ENCODE measurements at regions not wholly inside any gene's neighbourhood (a gene's known extent, or its start where the extent isn't known, plus 50 kb on each side); places are given as distances from the start of the nearest gene placed in this dataset.

DNA sequence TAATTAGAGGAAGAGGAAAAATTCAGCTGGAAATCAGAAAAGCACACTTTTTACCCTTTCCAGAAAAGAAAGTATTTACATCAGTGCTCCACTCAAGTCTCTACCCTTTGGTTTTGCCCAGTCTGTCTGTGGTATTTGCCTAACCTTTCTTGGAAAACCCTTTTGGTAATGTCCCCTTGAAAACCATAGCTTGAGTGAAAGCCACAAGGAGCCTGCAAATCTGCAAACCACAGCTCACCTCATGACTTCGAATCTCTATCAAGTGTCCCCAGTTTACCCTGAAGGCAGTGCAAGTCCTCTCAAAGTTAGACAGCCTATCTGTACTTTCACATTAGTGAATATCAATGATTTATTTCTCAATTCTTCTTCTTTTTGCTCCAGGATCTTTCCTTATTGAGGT lies 162.1 kb upstream of the TSLP start:
- Histone ChIP-seq H2BK120ac (replicated peaks; ENCODE audit: low read depth, low read length) (no peak overlapping the region), H4K8ac (ENCODE audit: extremely low read depth, insufficient read depth, low read length) (no peak overlapping the region), H3K14ac (ENCODE audit: insufficient read length) (no peak overlapping the region), H3K27me3 (replicated peaks in 1 of 4; ENCODE audit: control insufficient read depth in 3 of 4, extremely low read depth in 1 of 4, insufficient read depth in 3 of 4, low read length in 3 of 4) (no peaks in the 10 kb centered on the region), H4K5ac (ENCODE audit: insufficient read length, low read depth, low read length) (no peak overlapping the region), H2BK20ac (ENCODE audit: low read length) (no peak overlapping the region), H2AK5ac (ENCODE audit: low read depth, low read length) (no peak overlapping the region), H2BK15ac (ENCODE audit: low read length) (no peak overlapping the region), H2BK12ac (ENCODE audit: low read depth, low read length) (no peak overlapping the region), H3K4me2 (ENCODE audit: insufficient read depth in 1 of 2, low read depth in 2 of 2, low read length in 2 of 2) (no peak overlapping the region), H2BK5ac (ENCODE audit: low read depth, low read length) (no peak overlapping the region), H3K18ac (ENCODE audit: extremely low read depth, low read length) (no peak overlapping the region), H3K4ac (replicated peaks; ENCODE audit: insufficient read length, low read depth, low read length) (no peak overlapping the region), H3K9me3 (ENCODE audit: insufficient read depth in 2 of 2, low read depth in 1 of 2, low read length in 1 of 2) (no peaks in the 10 kb centered on the region), H2AFZ (ENCODE audit: low read length) (peak overlapping the region; percentile 72), H3K4me1 (replicated peaks in 1 of 4; ENCODE audit: control insufficient read depth in 3 of 4, insufficient read depth in 4 of 4, low read length in 3 of 4) (no peaks in the 10 kb centered on the region), H3K56ac (replicated peaks; ENCODE audit: insufficient read length, low read depth, low read length) (no peak overlapping the region), H3K27ac (ENCODE audit: low read depth, low read length) (no peak overlapping the region), H3K36me3 (ENCODE audit: control insufficient read depth in 2 of 4, insufficient read depth in 4 of 4, low read length in 3 of 4) (no peaks in the 10 kb centered on the region), H3K9ac (replicated peaks in 1 of 4; ENCODE audit: extremely low read depth in 1 of 4, low read depth in 3 of 4, low read length in 3 of 4) (no peak overlapping the region), H4K91ac (replicated peaks; ENCODE audit: insufficient read length, low read length) (no peak overlapping the region), H3K23ac (ENCODE audit: insufficient read length) (no peak overlapping the region), H3K79me1 (ENCODE audit: low read depth, low read length) (no peaks in the 10 kb centered on the region), H3K23me2 (ENCODE audit: low read depth, low read length) (no peaks in the 10 kb centered on the region), H4K20me1 (replicated peaks in 1 of 2; ENCODE audit: control insufficient read depth in 1 of 2, insufficient read depth in 2 of 2, low read length in 2 of 2) (no peaks in the 10 kb centered on the region), H3K4me3 (ENCODE audit: extremely low read depth in 1 of 4, insufficient read depth in 2 of 4, low read depth in 3 of 4, low read length in 4 of 4) (no peak overlapping the region), H3K79me2 (ENCODE audit: control insufficient read depth in 1 of 2, insufficient read depth in 2 of 2, low read length in 2 of 2) (no peaks in the 10 kb centered on the region)
- CTCF ChIA-PET (ENCODE audit: partially characterized antibody) = interaction anchor here (1.1 to 1.2 kb wide), 2 partner anchors 44 to 127 kb away, joined by 3 to 4 read pairs; no protein-coding TSS in a partner anchor
- TF ChIP-seq GABPA (IDR thresholded peaks at IDR 0.05; ENCODE audit: borderline replicate concordance, insufficient read depth, low read length) (no peak), KDM4A (IDR thresholded peaks at IDR 0.05; ENCODE audit: low read depth, low read length, severe bottlenecking) (no peak), ASH2L (IDR thresholded peaks at IDR 0.05; ENCODE audit: low read length) (no peak), CEBPB (IDR thresholded peaks at IDR 0.05; ENCODE audit: low read depth, low read length) (no peak), POLR2A (IDR thresholded peaks at IDR 0.05; ENCODE audit: control extremely low read depth in 1 of 2, low read depth in 2 of 2, low read length in 2 of 2) (no peak), CHD1 (IDR thresholded peaks at IDR 0.05; ENCODE audit: low read depth, low read length) (no peak), BRCA1 (IDR thresholded peaks at IDR 0.05; ENCODE audit: low read depth, low read length) (no peak), GTF2F1 (IDR thresholded peaks at IDR 0.05; ENCODE audit: borderline replicate concordance, low read depth, low read length) (no peak), SUZ12 (IDR thresholded peaks at IDR 0.05; ENCODE audit: low read length) (no peak), TCF12 (IDR thresholded peaks at IDR 0.05; ENCODE audit: low read depth, low read length) (no peak), JUN (IDR thresholded peaks at IDR 0.05; ENCODE audit: low read depth, low read length) (no peak)
- TF ChIP-seq, protein P1, sequence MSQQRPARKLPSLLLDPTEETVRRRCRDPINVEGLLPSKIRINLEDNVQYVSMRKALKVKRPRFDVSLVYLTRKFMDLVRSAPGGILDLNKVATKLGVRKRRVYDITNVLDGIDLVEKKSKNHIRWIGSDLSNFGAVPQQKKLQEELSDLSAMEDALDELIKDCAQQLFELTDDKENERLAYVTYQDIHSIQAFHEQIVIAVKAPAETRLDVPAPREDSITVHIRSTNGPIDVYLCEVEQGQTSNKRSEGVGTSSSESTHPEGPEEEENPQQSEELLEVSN (IDR thresholded peaks at IDR 0.05) = no peak
- WGBS, 2 experiments (ENCODE audit: extremely low coverage in 1 of 2, insufficient coverage in 1 of 2, insufficient read length in 1 of 2, insufficient replicate concordance in 2 of 2, low coverage in 1 of 2, low lambda C conversion rate in 2 of 2, missing lambda C conversion rate in 1 of 2) = 79% methylated on average over 1 of the region's 1 CpG; no CpG with 5 or more reads in 1 of the 2 experiments
- FAIRE-seq (no peak), DNase-seq (ENCODE audit: low read depth in 1 of 2, low spot score in 2 of 2) (no peak)
- POLR2A ChIA-PET (ENCODE audit: partially characterized antibody) = interaction anchor here (0.6 kb wide), 1 partner anchor 8 kb away, joined by 3 read pairs; no protein-coding TSS in a partner anchor
